ENCODE measurements at regions not wholly inside any gene's neighbourhood (a gene's known extent, or its start where the extent isn't known, plus 50 kb on each side); places are given as distances from the start of the nearest gene placed in this dataset.

- DNase-seq: no peak
Measured at GRCh38 chr4:54913751-54914526, 211.5 kb downstream of the KDR start.

GRCh38 chr4:54912155-54912554 lies 213.2 kb downstream of the KDR start:
- no peak for DNase-seq

GRCh38 chr4:54909961-54910360 lies 215.4 kb downstream of the KDR start:
- no peak for DNase-seq

GRCh38 chr4:54908763-54909162 lies 216.6 kb downstream of the KDR start:
- no peak for DNase-seq

- no peak for DNase-seq
Measured at GRCh38 chr4:54904953-54905352, 220.4 kb downstream of the KDR start.

- DNase-seq: no peak
Measured at GRCh38 chr4:54902976-54903375, 222.4 kb downstream of the KDR start.

- DNase-seq: no peak
Measured at GRCh38 chr4:54902271-54902670, 223.1 kb downstream of the KDR start.

- no peak for DNase-seq
Measured at GRCh38 chr4:54901202-54901601, 224.2 kb downstream of the KDR start.

GRCh38 chr4:54898656-54899340 lies 226.6 kb downstream of the KDR start:
- DNase-seq: no peak

- DNase-seq: no peak
Measured at GRCh38 chr4:54898056-54898562, 227.3 kb downstream of the KDR start.

- DNase-seq: no peak
Measured at GRCh38 chr4:54897590-54897989, 227.8 kb downstream of the KDR start.

- no peak for DNase-seq
Measured at GRCh38 chr4:54882616-54883015, 224.9 kb downstream of the KIT start.

GRCh38 chr4:54879576-54879975 lies 221.8 kb downstream of the KIT start:
- no peak for DNase-seq

- DNase-seq: no peak
Measured at GRCh38 chr4:54877006-54877405, 219.2 kb downstream of the KIT start.

- DNase-seq: peak; percentile 75
Measured at GRCh38 chr4:54872261-54872660, 214.5 kb downstream of the KIT start.

GRCh38 chr4:54863571-54864255 lies 206.0 kb downstream of the KIT start:
- DNase-seq: no peak

- no peak for DNase-seq
Measured at GRCh38 chr4:54861201-54861600, 203.4 kb downstream of the KIT start.

- no peak for DNase-seq
Measured at GRCh38 chr4:54855191-54855854, 197.6 kb downstream of the KIT start.

GRCh38 chr4:54852602-54853001 lies 194.8 kb downstream of the KIT start:
- DNase-seq: no peak

GRCh38 chr4:54852054-54852453 lies 194.3 kb downstream of the KIT start:
- no peak for DNase-seq

- DNase-seq: no peak
Measured at GRCh38 chr4:54844911-54845310, 187.2 kb downstream of the KIT start.

- DNase-seq: no peak
Measured at GRCh38 chr4:54843946-54844345, 186.2 kb downstream of the KIT start.

GRCh38 chr4:54843106-54843505 lies 185.3 kb downstream of the KIT start:
- DNase-seq: no peak
